Embryonic facial prominence (tissue), 1 donor: ENCODE measurements at regions not wholly inside any gene's neighbourhood (a gene's known extent, or its start where the extent isn't known, plus 50 kb on each side); places are given as distances from the start of the nearest gene placed in this dataset.
A peak's percentile ranks its signal among the peaks of the same experiment; 100 is the strongest.

ENCODE experiments used
- DNase-seq: peaks from one replicate; pipeline ENCODE4 v3.0.0-alpha.2; 2016; ENCODE audit errors: extremely low spot score

DNA sequence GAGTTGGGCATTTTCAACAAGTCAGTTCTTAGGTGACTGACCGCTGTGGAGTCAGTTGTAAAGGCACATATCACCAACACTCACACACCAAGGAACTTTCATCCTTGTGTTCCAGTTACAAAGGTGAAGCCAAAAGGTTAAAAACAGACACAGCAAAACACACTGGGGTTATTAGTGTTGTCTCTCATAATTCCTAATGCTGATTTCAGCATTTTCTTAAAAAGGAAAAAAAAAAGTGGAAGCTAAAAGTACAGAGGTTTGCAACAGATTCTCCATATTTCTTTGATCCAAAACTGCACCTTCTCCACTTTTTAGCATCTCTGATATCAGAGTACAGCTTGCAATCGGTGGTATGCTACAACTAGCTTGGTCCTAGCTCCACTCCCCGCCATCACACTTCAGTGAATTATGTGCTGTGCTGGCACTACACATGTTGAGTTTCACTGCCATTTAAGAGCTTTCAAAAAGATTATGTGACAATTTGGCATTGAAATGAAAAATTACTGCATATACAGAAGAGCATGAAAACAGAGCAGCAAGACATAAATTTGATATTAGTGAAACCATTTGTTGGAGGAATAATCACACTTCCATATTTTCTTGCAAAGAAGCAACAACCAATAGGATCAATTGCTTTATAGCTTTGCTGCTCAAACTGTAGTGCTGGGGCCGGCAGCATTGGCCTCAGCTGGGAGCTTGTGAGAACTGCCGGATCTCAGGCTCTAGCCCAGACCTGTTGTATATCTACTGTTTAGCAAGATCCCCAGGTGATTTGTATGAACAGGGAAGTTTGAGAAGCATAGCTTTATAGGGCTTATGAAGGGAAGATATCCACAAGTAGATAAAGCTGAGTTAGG is 62.3 kb upstream of the DAPL1 start:
- no peak for DNase-seq

GRCh38 chr2:158733430-158733755 is 61.7 kb upstream of the DAPL1 start:
- no peak for DNase-seq

DNA sequence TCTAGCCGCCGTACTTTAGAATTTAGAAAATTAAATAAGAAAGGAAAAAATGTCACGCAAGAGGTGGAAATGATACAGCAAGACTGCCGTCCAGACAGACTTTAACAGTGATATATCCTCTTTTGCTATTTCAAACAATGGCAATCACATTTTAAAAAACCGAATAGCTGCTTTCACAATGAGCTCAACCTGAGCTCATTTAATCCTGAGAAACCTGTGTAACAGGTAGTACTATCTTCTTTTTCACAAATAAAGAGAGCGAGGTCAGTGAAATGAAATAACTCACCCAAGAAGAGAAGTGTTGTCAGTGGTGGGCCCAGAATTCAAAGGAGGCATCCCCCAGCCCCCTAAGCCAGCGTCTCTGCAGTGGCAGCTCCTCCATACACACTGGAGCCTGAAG is 60.7 kb upstream of the DAPL1 start:
- DNase-seq: no peak

GRCh38 chr2:158735822-158736580 is 59.1 kb upstream of the DAPL1 start:
- no peak for DNase-seq

GRCh38 chr2:158738363-158738762 is 56.8 kb upstream of the DAPL1 start:
- no peak for DNase-seq

- no peak for DNase-seq
These were observed 55.0 kb upstream of the DAPL1 start for GRCh38 chr2:158740127-158740526.

- no peak for DNase-seq
These were observed 54.5 kb upstream of the DAPL1 start for GRCh38 chr2:158740621-158741020.

- no peak for DNase-seq
These were observed 53.5 kb upstream of the DAPL1 start for GRCh38 chr2:158741625-158742024.

DNA sequence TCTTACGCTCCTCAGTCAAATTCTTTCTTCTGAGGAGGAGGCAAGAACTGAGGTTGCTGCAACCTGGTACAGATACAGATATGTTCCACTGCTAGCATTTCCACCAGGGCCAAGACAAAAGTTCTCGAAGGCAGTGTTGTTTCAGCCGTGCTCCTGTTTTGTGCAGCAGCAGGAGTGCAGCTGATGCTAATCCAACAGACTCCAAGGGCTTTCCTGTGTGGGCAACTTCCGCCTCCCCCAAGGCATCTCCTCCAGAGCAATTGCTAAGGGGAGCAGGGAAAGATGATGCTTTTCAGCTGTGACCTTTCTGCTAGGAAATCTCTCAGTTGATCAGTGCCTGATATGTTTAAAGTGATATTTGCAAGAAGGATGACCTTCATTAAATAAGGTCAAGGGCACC is 52.6 kb upstream of the DAPL1 start:
- no peak for DNase-seq

DNA sequence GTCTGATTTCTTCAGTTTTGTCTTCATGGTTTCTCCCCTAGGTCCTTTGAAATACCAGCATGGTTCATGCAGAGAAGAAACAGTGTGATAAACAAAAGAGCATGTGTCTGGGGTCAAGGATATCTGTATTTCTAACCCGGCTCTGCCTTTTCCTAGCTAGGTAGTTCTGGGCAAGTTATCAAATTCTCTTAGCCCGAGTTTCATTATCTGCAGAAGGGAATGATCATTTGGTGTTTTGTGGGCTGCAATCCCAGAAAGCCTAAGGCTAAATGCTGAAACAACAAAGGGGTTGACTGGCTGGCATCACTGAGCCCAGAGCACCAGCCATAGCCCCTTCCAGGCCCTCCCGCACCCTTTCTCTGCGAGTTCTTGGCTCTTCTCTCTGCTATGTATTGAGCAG is 51.7 kb upstream of the DAPL1 start:
- DNase-seq: no peak

GRCh38 chr2:158743879-158744278 is 51.2 kb upstream of the DAPL1 start:
- no peak for DNase-seq

DNA sequence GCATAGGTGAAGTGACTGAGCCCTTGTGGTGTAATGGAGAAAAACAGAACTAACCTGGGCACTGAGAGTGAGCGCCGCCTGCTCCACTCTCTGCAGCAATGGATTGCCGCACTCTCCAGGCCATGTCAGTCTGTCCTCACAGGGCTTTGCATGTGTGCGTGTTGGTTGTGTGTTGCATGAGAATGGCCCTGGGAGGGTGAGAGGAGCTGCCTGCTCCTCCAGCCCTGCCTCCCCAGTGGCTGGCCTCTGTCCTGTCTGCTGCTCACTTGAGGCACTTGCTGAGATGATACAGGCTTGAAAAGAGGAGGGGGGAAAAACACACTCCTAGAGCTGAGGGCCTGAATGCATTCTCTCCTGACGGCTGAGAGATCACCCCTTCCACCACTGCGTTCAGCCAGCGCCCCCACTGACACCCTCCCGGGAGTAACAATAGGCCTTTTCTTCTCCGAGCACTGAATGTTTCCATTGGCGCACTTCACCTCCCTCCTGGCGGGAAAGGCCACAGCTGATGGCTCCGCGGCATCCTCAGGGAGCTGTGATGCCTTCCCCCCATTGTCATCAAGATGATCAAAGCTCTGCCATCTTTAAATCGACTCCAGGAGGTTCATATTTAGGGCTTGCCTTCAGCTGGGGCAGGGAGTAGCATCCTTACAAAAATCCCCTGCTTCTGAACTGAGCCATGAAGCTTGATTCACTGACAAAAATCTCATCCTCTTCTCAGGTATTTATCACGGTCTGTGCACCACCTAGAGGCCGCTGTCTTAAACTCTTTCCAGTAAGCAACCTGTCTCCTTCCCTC is 49.9 kb upstream of the DAPL1 start:
- peak; percentile 68 for DNase-seq
